Kidney glomerular epithelial cell (primary cell): ENCODE measurements at regions not wholly inside any gene's neighbourhood (a gene's known extent, or its start where the extent isn't known, plus 50 kb on each side); places are given as distances from the start of the nearest gene placed in this dataset.
"Not testable (repeated sequence)": the region's sequence is repeated elsewhere in the genome, so short reads cannot be mapped to it uniquely, and the experiment has no call there.

Experiments
- DNase-seq: peaks from one replicate; lab custom pipeline; 2025; lab: John Stamatoyannopoulos, UW

DNA sequence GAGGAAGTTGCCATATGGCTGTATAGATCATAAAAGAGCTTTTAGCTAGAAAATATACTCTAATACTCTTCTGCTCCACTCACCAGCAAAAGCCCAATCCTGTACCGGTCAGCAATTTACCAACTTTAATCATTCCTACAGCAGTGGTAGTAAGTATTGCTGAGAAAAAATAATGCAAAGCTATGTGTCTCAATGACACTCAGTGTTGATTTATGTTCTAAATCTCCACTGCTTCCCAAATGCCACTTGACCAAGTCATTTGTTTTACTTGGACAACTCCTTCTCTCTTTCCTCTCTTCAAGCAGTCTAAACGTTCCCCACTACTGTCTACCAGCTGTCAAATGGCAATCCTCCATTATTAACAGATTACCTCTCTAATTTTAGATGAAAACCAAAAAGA is 201.8 kb upstream of the GK2 start:
- DNase-seq, result peak; percentile 1

DNA sequence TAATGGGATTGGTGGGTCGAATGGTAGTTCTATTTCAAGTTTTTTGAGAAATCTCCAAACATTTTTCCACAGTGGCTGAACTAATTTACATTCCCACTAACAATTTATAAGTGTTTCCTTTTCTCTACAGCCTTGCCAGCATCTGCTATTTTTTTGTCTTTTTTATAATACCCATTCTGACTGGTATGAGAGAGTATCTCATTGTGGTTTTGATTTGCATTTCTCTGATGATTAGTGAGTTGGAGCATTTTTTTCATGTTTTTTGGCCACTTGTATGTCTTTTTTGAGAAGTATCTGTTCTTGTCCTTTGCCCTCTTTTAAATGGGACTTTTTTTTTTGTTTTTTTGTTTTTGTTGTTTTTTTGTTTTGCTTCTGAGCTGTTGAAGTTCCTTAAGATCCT is 200.0 kb upstream of the GK2 start:
- no peak for DNase-seq

DNA sequence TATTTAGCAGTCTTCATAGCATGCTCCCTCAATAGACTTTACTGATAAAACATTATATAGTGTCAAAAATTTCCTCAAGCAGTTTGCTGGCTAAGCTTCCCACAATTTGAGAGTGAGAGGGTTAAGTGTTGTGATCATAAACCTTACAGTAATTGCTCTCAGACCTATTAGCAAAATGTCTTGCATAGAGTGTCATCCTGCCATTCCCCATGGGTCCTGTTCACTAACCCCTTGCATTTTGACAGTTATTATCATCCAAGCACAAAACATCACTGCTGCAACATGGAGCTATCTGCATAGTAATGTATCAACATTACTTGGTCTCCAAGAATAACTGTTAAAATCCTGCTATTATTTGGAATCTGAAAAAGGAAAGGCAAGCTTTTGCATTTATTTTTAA is 196.1 kb upstream of the GK2 start:
- no peak for DNase-seq

DNA sequence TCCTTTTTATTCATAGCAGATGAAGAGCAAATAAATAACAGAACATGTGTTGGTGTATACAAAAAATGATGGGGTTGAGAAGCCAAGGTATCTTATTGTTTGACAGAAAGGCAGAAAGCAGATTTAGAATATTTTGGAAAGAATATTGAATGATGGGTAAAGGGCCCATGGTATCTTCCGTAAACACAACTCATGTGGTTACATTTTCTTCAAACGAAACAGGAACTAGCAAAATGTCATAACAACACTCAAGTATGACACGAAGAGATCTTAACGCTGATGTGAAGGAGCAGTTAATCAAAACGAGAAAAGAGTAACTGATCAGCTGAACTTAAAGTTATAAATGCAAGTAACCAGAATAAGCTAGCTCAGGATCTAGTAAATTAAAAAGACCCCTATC is 195.7 kb upstream of the GK2 start:
- DNase-seq, result no peak

DNA sequence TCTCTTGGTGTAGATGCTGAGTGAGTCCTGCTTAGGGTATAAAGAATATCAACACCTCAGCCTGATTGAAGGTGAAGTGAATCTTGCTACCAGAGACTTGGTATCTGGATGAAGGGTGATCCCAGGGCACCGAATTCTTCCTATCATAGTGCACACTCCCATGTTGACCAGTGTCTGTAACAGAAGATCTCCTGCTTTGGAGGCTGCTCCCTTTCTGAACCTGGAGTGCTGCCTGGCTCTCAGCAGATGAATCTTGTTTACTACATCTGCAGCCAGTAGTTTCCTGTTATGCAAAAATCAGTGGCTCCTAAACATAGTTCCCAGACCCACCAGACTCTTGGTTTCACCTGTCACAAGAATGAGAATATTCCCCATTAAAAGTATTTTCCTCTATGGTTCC is 191.7 kb upstream of the GK2 start:
- DNase-seq, result no peak

DNA sequence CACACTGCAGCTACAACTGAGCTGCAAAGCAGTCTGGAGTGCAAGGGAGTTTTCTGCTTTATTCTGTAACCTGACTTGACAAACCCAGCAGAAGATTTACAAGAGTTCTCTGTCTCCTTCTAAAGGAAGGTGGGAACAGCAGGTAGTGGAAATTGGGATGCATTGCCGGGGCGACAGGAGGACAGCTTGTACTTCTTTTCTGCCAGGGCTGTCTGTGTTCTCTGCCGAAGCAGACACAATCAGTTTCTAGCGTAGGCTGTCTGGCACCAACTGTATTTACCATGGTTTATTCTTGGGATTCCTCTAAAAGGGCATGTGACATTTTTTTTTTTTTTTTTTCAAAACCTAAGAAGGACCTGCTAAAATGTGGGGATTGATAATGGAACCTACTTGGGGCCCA is 190.8 kb upstream of the GK2 start:
- DNase-seq, result no peak

DNA sequence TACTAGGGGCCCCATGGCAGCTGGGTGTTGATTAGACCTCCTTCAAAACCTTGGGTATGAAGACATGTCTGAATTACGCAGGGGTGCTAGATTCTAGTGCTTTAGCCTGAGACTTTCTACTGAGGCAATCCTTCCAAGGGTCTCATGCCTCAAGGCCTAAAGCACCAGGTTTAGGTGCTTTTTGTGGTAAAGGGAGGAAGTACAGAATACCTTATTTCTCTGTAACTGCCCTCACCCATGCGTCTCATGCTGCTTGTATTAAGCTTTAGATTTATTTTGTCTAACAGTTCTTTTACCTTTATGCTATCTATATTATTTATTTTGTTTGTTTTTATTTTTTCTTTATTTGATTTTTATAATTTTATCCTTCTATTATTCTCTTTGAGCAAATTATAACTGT is 190.2 kb upstream of the GK2 start:
- no peak for DNase-seq

DNA sequence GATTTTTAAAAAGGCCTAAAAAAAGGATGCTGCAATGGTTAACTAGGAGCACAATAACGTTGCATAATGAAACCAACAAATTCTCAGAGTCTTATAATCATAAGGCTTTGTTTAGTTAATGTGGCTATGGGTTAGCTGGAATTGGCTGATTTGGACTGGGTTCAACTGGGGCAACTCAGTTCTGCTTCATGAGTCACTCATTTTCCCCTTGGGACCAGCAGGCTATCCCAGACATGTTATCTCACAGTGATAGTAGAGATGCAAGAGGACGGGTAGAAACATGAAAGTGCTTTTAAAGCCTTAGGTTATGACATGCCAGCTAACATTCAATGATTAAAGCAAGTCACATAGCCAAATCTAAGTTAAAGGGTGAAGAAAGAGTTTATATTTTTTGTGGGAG is 189.2 kb upstream of the GK2 start:
- no peak for DNase-seq

DNA sequence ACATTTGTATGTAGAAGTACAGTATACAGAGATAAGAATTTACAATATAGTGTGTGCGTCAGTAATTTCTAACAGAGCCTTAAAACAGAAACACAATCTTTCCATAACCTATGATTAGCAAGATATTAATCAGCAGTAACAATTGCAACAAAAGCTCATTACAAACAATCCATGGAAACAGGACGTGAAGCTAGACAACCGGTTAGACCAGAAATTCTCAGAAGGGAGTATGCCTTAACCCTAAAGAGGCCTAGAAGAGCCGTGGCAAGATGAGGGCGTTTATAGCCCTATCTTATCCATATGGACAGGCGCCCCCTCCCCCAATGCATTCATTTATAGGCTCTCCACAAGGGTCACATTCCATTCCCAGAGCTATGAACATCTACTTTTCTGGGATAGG is 184.2 kb upstream of the GK2 start:
- DNase-seq, result not testable (repeated sequence)

DNA sequence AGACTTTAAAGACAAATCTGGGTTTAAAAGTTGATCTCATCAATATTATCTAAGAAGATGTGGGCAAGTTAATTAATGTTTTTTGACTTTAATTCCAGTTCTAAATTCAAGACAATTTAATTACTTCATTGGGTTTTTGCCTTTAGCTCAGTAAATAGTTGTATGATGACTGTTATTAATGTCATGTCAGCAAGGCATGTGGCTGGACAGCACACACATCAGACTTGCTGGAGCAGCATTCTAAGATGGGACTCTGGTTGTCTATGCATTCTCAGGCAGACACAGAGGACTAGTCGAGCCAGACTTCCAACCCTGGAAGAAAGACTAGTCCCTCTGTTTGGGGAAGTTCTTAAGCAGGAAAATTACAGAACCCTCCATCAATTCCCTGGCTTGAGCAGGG is 180.7 kb upstream of the GK2 start:
- no peak for DNase-seq

DNA sequence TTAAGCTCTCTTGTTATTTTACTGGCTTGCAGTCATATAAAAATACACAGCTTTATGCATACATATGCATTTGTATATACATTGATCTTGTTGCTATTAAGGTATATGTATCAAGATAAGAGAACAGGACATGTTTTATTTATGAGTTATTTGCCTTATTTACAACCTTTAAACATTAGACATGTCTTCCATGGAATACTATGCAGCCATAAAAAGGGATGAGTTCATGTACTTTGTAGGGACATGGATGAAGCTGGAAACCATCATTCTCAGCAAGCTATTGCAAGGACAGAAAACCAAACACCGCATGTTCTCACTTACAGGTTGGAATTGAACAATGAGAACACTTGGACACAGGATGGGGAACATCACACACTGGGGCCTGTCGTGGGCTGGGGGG is 179.2 kb upstream of the GK2 start:
- DNase-seq, result not testable (repeated sequence)

DNA sequence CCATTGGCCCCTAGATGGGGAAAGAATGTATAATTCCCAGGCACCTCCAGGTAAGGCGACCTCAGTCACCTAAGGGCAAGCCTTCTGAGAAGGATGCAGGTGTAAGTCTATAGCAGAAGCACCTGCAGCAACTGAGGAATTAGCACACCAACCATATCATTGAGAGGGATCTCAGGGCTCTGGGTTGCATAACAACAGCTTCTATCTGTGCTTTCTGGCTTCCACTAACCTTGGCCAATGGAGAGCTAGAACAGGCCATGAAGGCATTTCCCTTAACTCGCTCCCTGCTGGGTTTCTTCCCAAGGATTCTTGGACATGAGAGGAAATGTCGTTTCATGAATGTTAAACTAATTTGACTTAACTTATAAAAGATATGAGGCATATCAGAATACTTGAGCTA is 177.8 kb upstream of the GK2 start:
- DNase-seq, result no peak

DNA sequence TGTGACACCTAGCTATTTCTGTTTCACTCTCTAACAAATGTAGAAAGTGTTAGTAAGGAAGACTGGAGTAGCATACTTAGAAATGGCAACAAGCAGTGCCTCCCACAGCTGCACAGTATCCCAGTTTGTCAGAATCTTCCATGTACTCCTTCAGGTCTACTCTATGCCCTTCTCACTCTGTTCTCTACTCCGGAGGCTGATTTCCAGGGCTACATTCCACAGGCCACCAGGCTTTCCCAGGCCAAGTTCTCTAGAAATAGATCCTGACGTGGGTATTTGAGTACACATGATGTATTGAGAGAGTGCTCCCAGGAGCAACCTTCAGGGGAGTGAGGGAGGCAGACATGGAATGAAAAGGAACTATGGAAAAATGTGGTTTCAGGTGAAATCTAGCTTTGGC is 177.3 kb upstream of the GK2 start:
- DNase-seq, result no peak

DNA sequence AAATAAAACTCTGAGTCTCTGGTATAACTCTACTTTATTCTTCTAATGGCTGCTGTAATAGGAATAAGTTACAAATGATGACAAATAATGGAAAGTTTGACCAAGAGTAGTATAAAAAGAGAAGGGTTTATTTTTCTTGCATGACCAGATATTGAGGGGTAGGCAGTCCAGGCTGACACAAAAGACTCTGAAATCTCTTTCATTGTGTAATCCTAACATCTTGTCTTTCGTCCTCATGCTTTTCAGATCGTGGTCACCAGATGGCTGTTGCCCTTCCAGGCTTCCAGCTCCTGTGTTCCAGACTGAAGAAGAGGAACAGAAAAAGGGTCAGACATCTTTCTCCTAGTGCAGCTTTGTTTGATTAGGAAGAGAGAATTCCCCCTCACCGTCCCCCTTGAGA is 176.9 kb upstream of the GK2 start:
- DNase-seq, result no peak

DNA sequence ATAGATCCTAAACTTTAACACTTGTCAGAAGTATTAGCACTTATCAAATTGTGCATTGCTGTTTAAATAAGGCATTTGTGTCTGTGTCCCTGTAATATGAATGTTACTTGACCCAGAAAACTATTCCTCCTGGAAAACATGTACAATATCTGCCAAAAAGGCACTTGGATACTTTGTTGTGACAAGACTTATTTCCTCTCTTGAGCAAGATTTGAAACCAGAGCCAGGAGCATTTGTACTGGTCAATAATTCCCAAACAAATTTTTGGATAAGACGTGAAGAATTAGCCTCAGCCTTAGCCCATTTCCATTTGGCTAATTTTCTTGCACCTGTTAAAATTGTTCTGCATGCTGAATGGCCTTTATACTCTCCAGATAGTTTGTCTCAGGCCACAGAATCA is 176.3 kb upstream of the GK2 start:
- no peak for DNase-seq

DNA sequence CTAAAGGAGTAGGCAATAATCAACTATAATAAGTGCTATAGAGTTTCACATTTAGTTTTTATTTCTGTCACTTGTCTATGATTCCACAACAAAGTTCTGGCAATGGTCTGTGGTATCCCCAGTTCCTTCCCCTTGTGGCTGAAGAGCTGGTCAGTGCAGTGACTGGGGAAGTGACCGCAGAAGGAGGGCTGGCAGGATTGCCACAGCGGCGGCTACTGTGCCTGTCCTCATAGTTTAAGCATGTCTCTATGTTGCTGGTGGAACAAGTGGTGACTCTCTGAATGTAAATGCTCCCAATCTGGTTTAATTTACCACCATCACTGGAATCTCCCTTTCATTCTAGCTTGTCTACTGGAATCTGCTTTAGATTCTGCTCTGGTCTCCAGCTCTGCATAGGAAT is 170.6 kb upstream of the GK2 start:
- no peak for DNase-seq

DNA sequence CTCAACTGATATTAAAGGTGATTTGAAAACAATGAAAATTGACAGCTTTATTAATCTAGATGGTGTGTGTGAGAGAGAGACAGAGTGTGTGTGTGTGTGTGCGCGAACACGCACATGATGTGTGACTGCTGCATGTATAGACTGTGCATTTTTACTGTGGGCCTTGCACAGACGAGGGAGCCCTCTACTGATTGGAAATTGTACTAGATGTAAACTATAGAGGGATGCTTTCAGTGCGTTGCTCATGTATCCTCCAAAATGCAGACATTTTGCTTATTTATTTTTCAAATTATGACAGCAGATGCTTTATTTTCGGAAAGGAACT is 168.4 kb upstream of the GK2 start:
- DNase-seq, result peak; percentile 40

DNA sequence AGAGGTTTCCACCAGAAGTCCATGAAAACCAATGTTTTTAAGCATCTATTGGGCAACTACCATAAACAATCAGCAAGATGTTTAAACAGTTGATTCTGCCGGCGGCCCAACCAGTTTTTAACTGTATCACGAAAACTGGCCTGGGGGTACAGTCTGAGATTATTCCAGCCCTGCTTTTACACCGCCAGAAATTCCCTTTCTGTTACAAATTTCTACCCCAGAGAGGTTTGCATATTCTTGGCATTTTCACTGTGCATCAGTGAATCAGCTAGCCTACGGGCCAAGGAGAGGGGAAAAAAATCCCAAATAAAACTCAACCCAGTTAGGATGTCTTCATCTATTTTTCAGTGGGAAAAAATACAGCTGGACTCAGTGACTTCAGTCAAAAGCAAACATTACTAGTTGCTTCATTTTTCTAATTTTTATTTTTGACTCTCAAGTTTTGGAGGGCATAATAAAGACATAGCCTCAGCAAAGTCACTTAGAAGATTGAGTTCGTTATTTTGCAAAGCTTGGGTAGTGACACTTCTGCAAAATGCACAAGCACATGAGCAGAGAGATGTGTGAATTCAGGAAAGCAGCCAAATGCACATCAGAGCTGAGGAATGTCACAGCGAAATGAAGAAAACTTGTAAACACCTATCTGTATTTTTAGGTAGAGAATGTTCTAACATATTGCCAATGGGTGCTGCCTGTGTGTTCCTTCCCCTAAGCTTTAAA is 167.8 kb upstream of the GK2 start:
- DNase-seq, result no peak

DNA sequence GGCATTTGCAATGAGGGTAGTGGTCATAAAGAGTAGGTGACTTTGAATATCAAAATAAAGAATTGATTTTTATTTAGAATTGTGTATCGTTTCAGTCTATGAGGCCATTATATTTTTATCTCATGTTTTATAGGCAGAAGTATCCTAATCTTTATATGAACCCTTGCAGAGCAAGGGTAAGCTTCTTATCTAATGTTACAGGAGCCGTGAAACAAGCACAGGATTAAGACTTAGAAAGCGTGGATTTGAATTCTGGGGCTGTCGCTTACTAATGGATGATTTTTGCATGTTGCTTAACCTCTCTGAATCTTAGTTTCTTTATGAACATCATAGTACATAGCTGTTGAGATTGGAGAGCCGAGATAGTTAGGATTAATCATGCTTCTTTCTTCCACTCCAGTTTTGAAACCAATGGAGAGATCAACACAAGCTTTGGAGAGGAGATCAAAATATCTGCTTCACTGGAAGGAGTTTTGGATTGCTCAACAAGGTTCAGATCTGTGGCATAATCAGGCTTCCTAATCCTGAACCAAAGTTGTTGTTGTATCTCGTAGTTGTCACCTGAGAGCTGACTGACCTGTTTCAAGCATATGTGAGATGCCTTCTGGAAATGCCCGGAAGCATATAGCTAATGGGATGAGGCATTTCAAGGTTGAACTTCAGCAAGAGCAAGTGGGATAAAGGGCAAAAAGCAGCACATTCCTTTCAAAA is 166.9 kb upstream of the GK2 start:
- DNase-seq, result no peak

DNA sequence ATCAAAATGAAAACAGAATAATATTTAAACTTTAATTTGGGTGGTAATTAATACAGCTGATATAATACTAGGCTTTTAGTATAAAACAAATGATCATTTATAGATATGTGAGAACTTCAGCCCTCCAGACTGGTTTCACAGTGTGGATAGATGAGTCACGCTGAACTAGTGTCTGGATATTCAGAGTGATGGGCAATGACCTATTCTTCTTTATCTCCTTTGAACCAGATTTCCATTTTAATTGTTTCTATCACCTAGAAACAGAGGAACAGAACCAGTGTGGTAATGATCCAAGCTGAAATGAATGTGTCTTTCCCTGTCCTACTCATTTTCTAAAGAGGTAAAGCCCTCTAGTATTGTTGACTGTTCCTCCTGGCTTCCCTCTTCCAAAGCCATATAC is 155.2 kb upstream of the GK2 start:
- no peak for DNase-seq

DNA sequence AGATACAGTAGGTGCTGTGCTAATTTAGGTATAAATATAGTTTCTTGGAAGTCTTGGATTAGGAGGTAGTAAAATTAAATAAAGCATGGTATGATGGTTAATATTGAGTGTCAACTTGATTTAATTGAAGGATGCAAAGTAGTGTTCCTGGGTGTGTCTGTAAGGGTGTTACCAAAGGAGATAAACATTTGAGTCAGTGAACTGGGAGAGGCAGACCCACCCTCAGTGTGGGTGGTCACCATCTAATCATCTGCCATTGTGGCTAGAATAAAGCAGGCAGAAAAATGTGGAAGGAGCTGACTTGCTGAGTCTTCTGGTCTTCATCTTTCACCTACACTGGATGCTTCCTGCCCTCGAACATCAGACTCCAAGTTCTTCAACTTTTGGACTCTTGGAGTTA is 153.7 kb upstream of the GK2 start:
- no peak for DNase-seq

DNA sequence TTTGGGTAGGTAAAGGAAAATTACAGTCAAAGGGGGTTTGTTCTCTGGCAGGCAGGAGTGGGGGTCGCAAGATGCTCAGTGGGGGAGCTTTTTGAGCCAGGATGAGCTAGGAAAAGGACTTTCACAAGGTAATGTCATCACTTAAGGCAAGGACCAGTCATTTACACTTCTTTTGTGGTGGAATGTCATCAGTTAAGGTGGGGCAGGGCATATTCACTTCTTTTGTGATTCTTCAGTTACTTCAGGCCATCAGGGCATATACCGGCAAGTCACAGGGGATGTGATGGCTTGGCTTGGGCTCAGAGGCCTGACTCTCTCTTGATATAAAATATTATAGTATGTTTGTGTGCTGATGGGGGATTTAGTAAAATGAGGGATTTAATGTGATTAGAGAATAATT is 151.4 kb upstream of the GK2 start:
- DNase-seq, result not testable (repeated sequence)

DNA sequence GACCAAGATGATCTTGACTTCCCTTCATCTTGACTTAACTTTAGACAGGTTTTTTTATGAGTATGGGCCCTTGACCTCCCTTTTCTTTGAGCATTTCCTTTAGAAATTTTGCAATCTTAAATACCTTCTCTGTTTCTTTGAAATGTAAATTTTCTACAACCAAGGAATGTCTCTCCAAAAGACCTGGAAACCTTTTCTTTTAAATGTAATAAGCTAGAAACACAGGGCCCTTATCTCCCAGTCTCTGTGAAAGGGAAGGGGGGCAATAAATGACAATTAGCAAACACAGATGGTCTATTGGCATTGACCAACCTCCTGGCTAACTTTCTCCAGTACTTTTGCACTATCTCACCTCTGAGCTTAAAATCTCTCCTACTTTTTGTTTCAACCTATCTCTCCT is 144.3 kb upstream of the GK2 start:
- no peak for DNase-seq

DNA sequence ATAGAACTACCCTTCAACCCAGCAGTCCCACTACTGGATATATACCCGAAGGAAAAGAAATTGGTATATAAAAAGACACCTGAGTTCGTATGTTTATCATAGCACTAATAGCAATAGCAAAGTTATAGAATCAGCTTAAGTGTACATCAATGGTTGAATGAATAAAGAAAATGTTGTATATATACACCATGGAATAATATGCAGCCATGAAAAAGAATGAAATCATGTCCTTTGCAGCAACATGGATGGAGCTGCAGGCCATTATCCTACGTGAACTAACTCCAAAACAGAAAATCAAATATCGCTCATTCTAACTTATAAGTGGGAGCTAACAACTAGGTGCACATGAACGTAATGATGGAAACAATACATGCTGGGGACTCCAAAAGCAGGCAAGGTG is 143.5 kb upstream of the GK2 start:
- no peak for DNase-seq
